Esophagus squamous epithelium (tissue), 4 donors: ENCODE measurements at regions not wholly inside any gene's neighbourhood (a gene's known extent, or its start where the extent isn't known, plus 50 kb on each side); places are given as distances from the start of the nearest gene placed in this dataset.

Source experiments
- POLR2A ChIP-seq, 4 donors: fragments of 450-650 bp; IDR thresholded peaks; one replicate each; pipeline ENCODE4 v1.6.1; 2017; ENCODE audit warnings: antibody characterized with exemption in 4 of 4, mild to moderate bottlenecking in 4 of 4, moderate library complexity in 3 of 4
- TF ChIP-seq, protein P1 (sequence below), 6 experiments: fragments of 450-650 bp in 4 of 6; fragments of 200-600 bp in 2 of 6; sonication (generic) in 2 of 6; IDR thresholded peaks; one replicate each; pipeline ENCODE4 v1.5.1; 2016 to 2019; ENCODE audit warnings: antibody characterized with exemption in 6 of 6, mild to moderate bottlenecking in 4 of 6, moderate library complexity in 4 of 6

GRCh38 chr2:226611944-226612318 is 187.7 kb downstream of the IRS1 start:
- no peak for TF ChIP-seq POLR2A (IDR thresholded peaks at IDR 0.05)
- TF ChIP-seq, protein P1, sequence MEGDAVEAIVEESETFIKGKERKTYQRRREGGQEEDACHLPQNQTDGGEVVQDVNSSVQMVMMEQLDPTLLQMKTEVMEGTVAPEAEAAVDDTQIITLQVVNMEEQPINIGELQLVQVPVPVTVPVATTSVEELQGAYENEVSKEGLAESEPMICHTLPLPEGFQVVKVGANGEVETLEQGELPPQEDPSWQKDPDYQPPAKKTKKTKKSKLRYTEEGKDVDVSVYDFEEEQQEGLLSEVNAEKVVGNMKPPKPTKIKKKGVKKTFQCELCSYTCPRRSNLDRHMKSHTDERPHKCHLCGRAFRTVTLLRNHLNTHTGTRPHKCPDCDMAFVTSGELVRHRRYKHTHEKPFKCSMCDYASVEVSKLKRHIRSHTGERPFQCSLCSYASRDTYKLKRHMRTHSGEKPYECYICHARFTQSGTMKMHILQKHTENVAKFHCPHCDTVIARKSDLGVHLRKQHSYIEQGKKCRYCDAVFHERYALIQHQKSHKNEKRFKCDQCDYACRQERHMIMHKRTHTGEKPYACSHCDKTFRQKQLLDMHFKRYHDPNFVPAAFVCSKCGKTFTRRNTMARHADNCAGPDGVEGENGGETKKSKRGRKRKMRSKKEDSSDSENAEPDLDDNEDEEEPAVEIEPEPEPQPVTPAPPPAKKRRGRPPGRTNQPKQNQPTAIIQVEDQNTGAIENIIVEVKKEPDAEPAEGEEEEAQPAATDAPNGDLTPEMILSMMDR (IDR thresholded peaks at IDR 0.05) = no peak
